Neural progenitor cell (in vitro differentiated cells): ENCODE measurements at regions not wholly inside any gene's neighbourhood (a gene's known extent, or its start where the extent isn't known, plus 50 kb on each side); places are given as distances from the start of the nearest gene placed in this dataset.

Source experiments
- DNase-seq: peaks from one replicate; pipeline ENCODE4 v3.0.0-alpha.2; 2016; ENCODE audit warnings: low spot score
- H2AFZ ChIP-seq: fragments of 200-600 bp; sonication (generic); replicated peaks from 2 replicates; pipeline ENCODE4 v1.6.1; 2016; ENCODE audit warnings: antibody characterized with exemption
- H3F3A ChIP-seq: fragments of 200-600 bp; sonication (generic); 2 replicates; pipeline ENCODE4 v1.6.1; 2016; ENCODE audit warnings: antibody characterized with exemption, low read depth
- H3K27ac ChIP-seq: fragments of 200-600 bp; sonication (generic); 2 replicates; pipeline ENCODE4 v1.5.1; 2016; ENCODE audit warnings: mild to moderate bottlenecking
- H3K27me3 ChIP-seq: fragments of 200-600 bp; sonication (generic); 2 replicates; pipeline ENCODE4 v1.6.1; 2016; ENCODE audit warnings: mild to moderate bottlenecking, moderate library complexity
- H3K36me3 ChIP-seq: fragments of 200-600 bp; sonication (generic); 2 replicates; pipeline ENCODE4 v1.5.1; 2016
- H3K4me1 ChIP-seq: fragments of 200-600 bp; sonication (generic); 2 replicates; pipeline ENCODE4 v1.6.1; 2016; ENCODE audit warnings: mixed run types
- H3K4me2 ChIP-seq: fragments of 200-600 bp; sonication (generic); 2 replicates; pipeline ENCODE4 v1.6.1; 2016
- H3K4me3 ChIP-seq: fragments of 200-600 bp; sonication (generic); 2 replicates; pipeline ENCODE4 v1.5.1; 2016
- H3K79me2 ChIP-seq: fragments of 200-600 bp; sonication (generic); 2 replicates; pipeline ENCODE4 v1.6.1; 2016; ENCODE audit warnings: low read depth
- H3K9ac ChIP-seq: fragments of 200-600 bp; sonication (generic); 2 replicates; pipeline ENCODE4 v1.6.1; 2016
- H3K9me3 ChIP-seq: fragments of 200-600 bp; sonication (generic); 2 replicates; pipeline ENCODE4 v1.5.1; 2016; ENCODE audit warnings: low read depth
- H4K20me1 ChIP-seq: fragments of 200-600 bp; sonication (generic); 2 replicates; pipeline ENCODE4 v1.6.1; 2016; ENCODE audit warnings: low read depth
- H3K27ac Mint-ChIP-seq: 3 replicates; pipeline ENCODE4 v1.8.0; 2021; ENCODE audit warnings: mixed read lengths
- H3K27me3 Mint-ChIP-seq: 2 replicates; pipeline ENCODE4 v1.8.0; 2022; ENCODE audit warnings: low read depth, mild to moderate bottlenecking, inconsistent platforms, moderate library complexity, mixed read lengths; ENCODE audit not compliant: insufficient read depth
- H3K36me3 Mint-ChIP-seq: 3 replicates; pipeline ENCODE4 v1.8.0; 2021; ENCODE audit warnings: mixed read lengths
- H3K4me1 Mint-ChIP-seq: 3 replicates; pipeline ENCODE4 v1.8.0; 2021; ENCODE audit warnings: mixed read lengths
- H3K4me3 Mint-ChIP-seq: 3 replicates; pipeline ENCODE4 v1.8.0; 2021; ENCODE audit warnings: mild to moderate bottlenecking, moderate library complexity, mixed read lengths
- H3K9me3 Mint-ChIP-seq: 3 replicates; pipeline ENCODE4 v1.8.0; 2020; ENCODE audit warnings: mixed read lengths
- CTCF ChIP-seq: fragments of 200-600 bp; sonication (generic); IDR thresholded peaks from 2 replicates; pipeline ENCODE4 v1.5.1; 2017; ENCODE audit warnings: antibody characterized with exemption, mild to moderate bottlenecking
- EZH2 ChIP-seq: fragments of 200-600 bp; sonication (generic); IDR thresholded peaks from 2 replicates; pipeline ENCODE4 v1.6.1; 2017; ENCODE audit warnings: antibody characterized with exemption, mild to moderate bottlenecking, moderate library complexity
- EZH2phosphoT487 ChIP-seq: fragments of 200-600 bp; sonication (generic); IDR thresholded peaks from 2 replicates; pipeline ENCODE4 v1.6.1; 2017; ENCODE audit warnings: antibody characterized with exemption

GRCh38 chr6:164897523-164898235 is 411.7 kb downstream of the C6orf118 start:
- Histone ChIP-seq H3K27me3 (no peaks in the 10 kb centered on the region), H3F3A (no peaks in the 10 kb centered on the region), H3K27ac (no peak overlapping the region), H3K36me3 (no peaks in the 10 kb centered on the region), H3K4me2 (no peak overlapping the region), H4K20me1 (no peaks in the 10 kb centered on the region), H3K9me3 (no peaks in the 10 kb centered on the region), H3K79me2 (no peaks in the 10 kb centered on the region), H3K4me1 (no peaks in the 10 kb centered on the region), H2AFZ (no peak overlapping the region), H3K9ac (no peak overlapping the region), H3K4me3 (no peak overlapping the region)
- Mint-ChIP-seq H3K36me3 (no peaks in the 10 kb centered on the region), H3K4me3 (no peak overlapping the region), H3K27ac (no peak overlapping the region), H3K9me3 (peaks cover 11% of the 10 kb centered on the region), H3K27me3 (peaks cover 5% of the 10 kb centered on the region), H3K4me1 (no peaks in the 10 kb centered on the region)
- DNase-seq: no peak
- TF ChIP-seq EZH2: no peak
- TF ChIP-seq CTCF: peak; percentile 50

GRCh38 chr6:164889980-164890379 is 419.4 kb downstream of the C6orf118 start:
- peaks cover 5% of the 10 kb centered on the region for H3K27me3 Mint-ChIP-seq
- Histone ChIP-seq H2AFZ (no peak overlapping the region), H3K4me1 (peaks cover 3% of the 10 kb centered on the region), H3K9ac (no peak overlapping the region), H3K27me3 (no peaks in the 10 kb centered on the region), H3K36me3 (no peaks in the 10 kb centered on the region), H3K4me2 (no peak overlapping the region), H3K79me2 (no peaks in the 10 kb centered on the region), H3K9me3 (no peaks in the 10 kb centered on the region), H3K4me3 (no peak overlapping the region), H4K20me1 (no peaks in the 10 kb centered on the region), H3F3A (no peaks in the 10 kb centered on the region), H3K27ac (no peak overlapping the region)
- H3K9me3 Mint-ChIP-seq: peaks cover 2% of the 10 kb centered on the region
- no peak for TF ChIP-seq EZH2
- TF ChIP-seq CTCF: no peak
- no peak for TF ChIP-seq EZH2phosphoT487
- H3K36me3 Mint-ChIP-seq: no peaks in the 10 kb centered on the region
- no peak overlapping the region for H3K4me3 Mint-ChIP-seq
- no peak overlapping the region for H3K27ac Mint-ChIP-seq
- H3K4me1 Mint-ChIP-seq: peaks cover 4% of the 10 kb centered on the region
- DNase-seq: no peak

GRCh38 chr6:164887660-164888059 is 421.7 kb downstream of the C6orf118 start:
- no peaks in the 10 kb centered on the region for H3K9me3 ChIP-seq
- H3K4me3 ChIP-seq: no peak overlapping the region
- H3K79me2 ChIP-seq: no peaks in the 10 kb centered on the region
- DNase-seq: no peak
- H3K27ac ChIP-seq: no peak overlapping the region
- H2AFZ ChIP-seq: no peak overlapping the region
- H3K9ac ChIP-seq: no peak overlapping the region
- H3K36me3 Mint-ChIP-seq: no peaks in the 10 kb centered on the region
- H3K4me3 Mint-ChIP-seq: no peak overlapping the region
- no peaks in the 10 kb centered on the region for H3K27me3 ChIP-seq
- TF ChIP-seq CTCF (no peak), EZH2phosphoT487 (no peak), EZH2 (no peak)
- peaks cover 10% of the 10 kb centered on the region for H3K4me1 Mint-ChIP-seq
- H3F3A ChIP-seq: no peaks in the 10 kb centered on the region
- no peaks in the 10 kb centered on the region for H4K20me1 ChIP-seq
- H3K27ac Mint-ChIP-seq: no peak overlapping the region
- no peak overlapping the region for H3K4me2 ChIP-seq
- peaks cover 6% of the 10 kb centered on the region for H3K4me1 ChIP-seq
- H3K9me3 Mint-ChIP-seq: no peaks in the 10 kb centered on the region
- no peaks in the 10 kb centered on the region for H3K27me3 Mint-ChIP-seq
- no peaks in the 10 kb centered on the region for H3K36me3 ChIP-seq
